Lower leg skin (tissue), 4 donors: ENCODE measurements at regions not wholly inside any gene's neighbourhood (a gene's known extent, or its start where the extent isn't known, plus 50 kb on each side); places are given as distances from the start of the nearest gene placed in this dataset.
"Not testable (repeated sequence)": the region's sequence is repeated elsewhere in the genome, so short reads cannot be mapped to it uniquely, and the experiment has no call there.

ENCODE experiments used
- DNase-seq, 2 donors: peaks; one replicate each; pipeline ENCODE4 v3.0.0-alpha.2; 2019; ENCODE audit warnings: low spot score in 2 of 2
- H3K4me3 ChIP-seq: fragments of 200-600 bp; sonication (generic); 2 replicates; pipeline ENCODE4 v1.5.1; 2017; ENCODE audit warnings: mild to moderate bottlenecking, low read depth; ENCODE audit not compliant: poor library complexity, severe bottlenecking
- POLR2A ChIP-seq, 2 donors: fragments of 450-650 bp; IDR thresholded peaks; one replicate each; pipeline ENCODE4 v1.6.1; 2016 to 2017; ENCODE audit warnings: antibody characterized with exemption in 2 of 2, mild to moderate bottlenecking in 1 of 2, moderate library complexity in 1 of 2
- WGBS, 2 donors: methylation state at CpG; one replicate each; pipeline ENCODE4 v1.1.5; 2018; 5-methylcytosine and 5-hydroxymethylcytosine counted together
- intact Hi-C: fragments of 100-400 bp; cut with DNase I; formaldehyde crosslinking; loops from one replicate; pipeline ENCODE4 v1.15.0; 2023; ENCODE audit warnings: low total_unique reads
- TF ChIP-seq, protein P1 (sequence below), 3 donors: fragments of 450-650 bp; IDR thresholded peaks; one replicate each; pipeline ENCODE4 v1.5.1; 2016; ENCODE audit warnings: antibody characterized with exemption in 3 of 3, mild to moderate bottlenecking in 3 of 3, moderate library complexity in 2 of 3

DNA sequence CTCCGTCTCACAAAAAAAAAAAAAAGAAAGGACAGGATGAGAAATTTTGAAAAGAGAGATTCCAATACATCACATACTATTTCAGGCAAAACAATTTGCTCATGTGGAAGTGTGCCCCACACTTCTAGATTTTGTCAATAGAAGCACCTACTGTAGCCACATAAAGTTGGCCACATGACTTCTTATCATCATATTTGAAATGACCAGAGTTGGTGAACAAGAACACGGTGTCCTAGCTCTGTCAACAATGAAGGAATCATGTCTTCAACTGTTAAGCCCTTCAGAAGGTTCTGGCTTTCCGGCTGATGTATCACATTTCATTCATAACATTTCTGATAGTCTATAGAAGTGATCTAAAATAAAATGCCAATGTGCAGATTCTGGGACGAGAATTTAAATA lies 534.5 kb downstream of the TMEM114 start:
- H3K4me3 ChIP-seq, result no peak overlapping the region
- WGBS, 2 donors, result 83 to 86% methylated on average over 4 of the region's 4 CpGs
- no peak for TF ChIP-seq POLR2A (IDR thresholded peaks at IDR 0.05)
- TF ChIP-seq, protein P1, sequence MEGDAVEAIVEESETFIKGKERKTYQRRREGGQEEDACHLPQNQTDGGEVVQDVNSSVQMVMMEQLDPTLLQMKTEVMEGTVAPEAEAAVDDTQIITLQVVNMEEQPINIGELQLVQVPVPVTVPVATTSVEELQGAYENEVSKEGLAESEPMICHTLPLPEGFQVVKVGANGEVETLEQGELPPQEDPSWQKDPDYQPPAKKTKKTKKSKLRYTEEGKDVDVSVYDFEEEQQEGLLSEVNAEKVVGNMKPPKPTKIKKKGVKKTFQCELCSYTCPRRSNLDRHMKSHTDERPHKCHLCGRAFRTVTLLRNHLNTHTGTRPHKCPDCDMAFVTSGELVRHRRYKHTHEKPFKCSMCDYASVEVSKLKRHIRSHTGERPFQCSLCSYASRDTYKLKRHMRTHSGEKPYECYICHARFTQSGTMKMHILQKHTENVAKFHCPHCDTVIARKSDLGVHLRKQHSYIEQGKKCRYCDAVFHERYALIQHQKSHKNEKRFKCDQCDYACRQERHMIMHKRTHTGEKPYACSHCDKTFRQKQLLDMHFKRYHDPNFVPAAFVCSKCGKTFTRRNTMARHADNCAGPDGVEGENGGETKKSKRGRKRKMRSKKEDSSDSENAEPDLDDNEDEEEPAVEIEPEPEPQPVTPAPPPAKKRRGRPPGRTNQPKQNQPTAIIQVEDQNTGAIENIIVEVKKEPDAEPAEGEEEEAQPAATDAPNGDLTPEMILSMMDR (IDR thresholded peaks at IDR 0.05), result no peak
- DNase-seq, result no peak
- intact Hi-C loops, result no loop called here

- intact Hi-C loops, result no loop called here
- DNase-seq, result no peak
- no peak overlapping the region for H3K4me3 ChIP-seq
- TF ChIP-seq POLR2A (IDR thresholded peaks at IDR 0.05), result no peak
- TF ChIP-seq, protein P1 (IDR thresholded peaks at IDR 0.05), result no peak
- 54 to 75% methylated on average over 4 of the region's 4 CpGs for WGBS, 2 donors
Measured at GRCh38 chr16:8053437-8053836, 536.9 kb downstream of the TMEM114 start.

DNA sequence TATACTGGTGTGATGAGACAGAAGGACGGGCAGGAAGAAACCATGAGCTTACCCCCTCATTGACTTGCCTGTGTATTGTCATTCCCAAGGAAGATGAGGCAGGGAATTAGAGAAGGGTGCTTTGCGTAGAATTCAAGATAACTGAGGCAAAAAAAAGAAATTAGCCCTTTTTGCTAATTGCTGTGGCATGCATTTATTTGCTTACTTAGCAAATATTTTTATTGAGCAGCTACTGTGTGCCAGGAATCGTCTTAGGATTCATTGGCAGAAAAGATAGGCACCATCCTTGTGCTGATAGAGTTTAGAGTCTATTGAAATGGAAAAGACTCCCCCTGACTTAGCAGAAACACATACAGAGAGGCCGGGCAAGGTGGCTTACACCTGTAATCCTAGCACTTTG lies 541.9 kb downstream of the TMEM114 start:
- DNase-seq, result no peak
- WGBS, 2 donors, result 73 to 83% methylated on average over 4 of the region's 4 CpGs
- TF ChIP-seq POLR2A (IDR thresholded peaks at IDR 0.05), result no peak
- TF ChIP-seq, protein P1 (IDR thresholded peaks at IDR 0.05), result no peak
- H3K4me3 ChIP-seq, result no peak overlapping the region
- intact Hi-C loops, result no loop called here

DNA sequence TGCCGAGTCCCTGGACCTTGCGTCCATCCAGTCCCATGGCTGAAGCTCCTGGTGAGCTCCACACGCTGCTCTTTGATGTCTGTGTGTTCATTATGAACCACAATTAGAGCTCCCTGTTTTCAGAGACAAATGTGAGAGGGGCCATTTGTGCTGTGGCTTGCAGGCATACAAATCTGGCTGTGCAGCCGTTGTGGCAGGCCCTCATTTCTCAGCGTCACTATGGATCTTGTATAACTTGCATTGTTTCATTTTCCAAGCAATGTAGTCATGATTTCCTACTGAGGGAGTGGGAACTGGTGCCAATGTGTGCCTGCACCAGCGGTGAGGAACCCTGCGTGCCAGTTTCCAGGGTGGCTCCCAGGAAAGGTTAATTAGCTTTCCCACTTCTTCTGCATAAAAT lies 542.6 kb downstream of the TMEM114 start:
- TF ChIP-seq, protein P1 (IDR thresholded peaks at IDR 0.05), result no peak
- no peak for TF ChIP-seq POLR2A (IDR thresholded peaks at IDR 0.05)
- no peak for DNase-seq
- no peak overlapping the region for H3K4me3 ChIP-seq
- WGBS, 2 donors, result 52 to 54% methylated on average over 7 of the region's 7 CpGs
- intact Hi-C loops, result no loop called here

- no peak for DNase-seq
- H3K4me3 ChIP-seq, result no peak overlapping the region
- TF ChIP-seq, protein P1 (IDR thresholded peaks at IDR 0.05), result no peak
- no peak for TF ChIP-seq POLR2A (IDR thresholded peaks at IDR 0.05)
- 70 to 74% methylated on average over 5 of the region's 5 CpGs for WGBS, 2 donors
- intact Hi-C loops, result no loop called here
Measured at GRCh38 chr16:8044796-8045195, 545.5 kb downstream of the TMEM114 start.

GRCh38 chr16:8032406-8032805 lies 557.9 kb downstream of the TMEM114 start:
- WGBS, 2 donors, result 58 to 60% methylated on average over 3 of the region's 3 CpGs
- TF ChIP-seq, protein P1 (IDR thresholded peaks at IDR 0.05), result no peak
- TF ChIP-seq POLR2A (IDR thresholded peaks at IDR 0.05), result no peak
- intact Hi-C loops, result no loop called here
- no peak for DNase-seq
- no peak overlapping the region for H3K4me3 ChIP-seq

DNA sequence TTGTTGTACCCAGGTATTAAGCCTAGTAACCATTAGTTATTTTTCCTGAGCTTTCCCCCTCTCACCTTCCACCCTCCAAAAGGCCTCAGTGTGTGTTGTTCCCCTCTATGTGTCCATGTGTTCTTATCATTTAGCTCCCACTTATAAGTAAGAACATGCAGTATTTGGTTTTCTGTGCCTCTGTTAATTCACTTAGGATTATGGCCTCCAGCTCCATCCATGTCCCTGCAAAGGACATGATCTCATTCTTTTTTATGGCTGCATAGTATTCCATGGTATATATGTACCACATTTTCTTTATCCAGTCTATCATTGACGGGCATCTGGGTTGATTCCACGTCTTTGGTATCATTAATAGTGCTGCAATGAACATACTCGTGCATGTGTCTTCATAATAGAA lies 560.3 kb downstream of the TMEM114 start:
- H3K4me3 ChIP-seq, intact Hi-C loops, DNase-seq: not testable (repeated sequence)
- WGBS, 2 donors, result 80 to 90% methylated on average over 3 of the region's 3 CpGs
